HG03039 (cell line): ENCODE measurements at regions not wholly inside any gene's neighbourhood (a gene's known extent, or its start where the extent isn't known, plus 50 kb on each side); places are given as distances from the start of the nearest gene placed in this dataset.
A peak's percentile ranks its signal among the peaks of the same experiment; 100 is the strongest.

ENCODE experiments used
- ATAC-seq: cut with Tn5 transposase; IDR thresholded peaks from one replicate; pipeline ENCODE4 v1.9.1; 2021; ENCODE audit warnings: mild to moderate bottlenecking, moderate library complexity; ENCODE audit not compliant: unreplicated experiment

DNA sequence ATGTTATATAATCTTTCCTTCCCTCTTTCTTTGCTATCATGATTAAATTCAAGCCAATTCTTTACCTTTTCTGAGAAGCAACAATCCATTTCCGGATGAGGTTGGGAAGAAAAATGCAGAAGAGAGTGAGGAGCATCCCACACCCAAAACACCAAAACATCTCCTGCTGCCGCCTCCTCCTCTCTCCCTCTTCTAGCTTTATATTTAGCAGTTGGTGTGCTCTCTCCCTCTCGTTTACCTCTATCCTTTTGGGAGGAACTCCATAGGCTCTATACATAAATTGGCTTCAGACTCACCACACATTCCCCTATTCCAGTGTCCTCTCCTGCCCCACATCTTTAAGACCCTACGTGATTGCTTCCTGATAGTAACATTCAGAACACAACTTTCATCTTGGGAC, 332.2 kb upstream of the PLXNA2 start:
- no peak for ATAC-seq

- no peak for ATAC-seq
Measured at GRCh38 chr1:208577381-208577905, 333.3 kb upstream of the PLXNA2 start.

GRCh38 chr1:208581209-208581608, 337.0 kb upstream of the PLXNA2 start:
- ATAC-seq: no peak

- ATAC-seq: no peak
Measured at GRCh38 chr1:208581667-208582066, 337.5 kb upstream of the PLXNA2 start.

DNA sequence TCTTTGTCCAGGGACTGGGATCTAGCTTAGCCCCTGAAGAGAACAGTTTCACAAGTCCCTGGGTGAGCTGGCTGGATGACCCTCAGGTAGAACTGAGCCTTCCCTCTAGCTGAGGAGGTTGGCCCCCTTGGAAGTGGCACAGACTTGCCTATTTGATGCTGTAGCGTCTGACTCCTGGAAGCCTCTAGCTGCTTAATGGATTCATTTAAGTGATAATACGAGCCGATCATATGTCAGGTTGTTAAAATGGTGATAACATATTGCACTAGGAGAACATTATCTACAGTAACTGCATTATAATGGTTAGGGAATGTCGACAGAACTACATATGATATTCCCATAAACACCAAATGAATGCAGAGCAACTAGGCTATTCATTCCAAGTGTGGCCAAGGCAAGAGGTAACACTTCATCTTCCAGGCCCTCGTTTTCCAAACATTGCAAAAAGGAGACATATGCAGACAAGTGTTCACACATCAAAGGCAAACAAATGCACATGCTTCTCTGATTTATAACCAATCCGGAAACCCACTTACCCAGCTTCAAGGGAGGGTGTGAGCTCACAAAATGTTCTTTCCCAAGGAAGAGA, 340.1 kb upstream of the PLXNA2 start:
- no peak for ATAC-seq

DNA sequence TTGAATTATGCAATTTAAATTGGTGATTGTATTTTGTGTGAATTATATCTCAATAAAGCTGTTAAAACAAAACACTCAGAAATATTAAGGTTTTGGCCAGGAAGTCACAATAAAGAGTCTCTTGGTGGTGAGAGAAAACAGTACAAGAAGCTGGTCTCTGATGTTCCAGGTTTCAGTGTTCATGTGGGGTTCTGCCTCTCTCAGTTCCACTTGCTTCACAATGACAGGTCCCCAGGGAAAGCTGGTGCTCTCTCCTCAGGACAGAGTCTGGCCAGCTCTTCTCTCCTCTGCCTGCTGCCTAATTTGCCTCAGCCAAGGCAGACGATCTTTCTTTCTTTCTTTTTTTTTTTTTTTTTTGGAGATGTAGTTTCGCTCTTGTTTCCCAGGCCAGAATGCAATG, 342.9 kb upstream of the PLXNA2 start:
- no peak for ATAC-seq

DNA sequence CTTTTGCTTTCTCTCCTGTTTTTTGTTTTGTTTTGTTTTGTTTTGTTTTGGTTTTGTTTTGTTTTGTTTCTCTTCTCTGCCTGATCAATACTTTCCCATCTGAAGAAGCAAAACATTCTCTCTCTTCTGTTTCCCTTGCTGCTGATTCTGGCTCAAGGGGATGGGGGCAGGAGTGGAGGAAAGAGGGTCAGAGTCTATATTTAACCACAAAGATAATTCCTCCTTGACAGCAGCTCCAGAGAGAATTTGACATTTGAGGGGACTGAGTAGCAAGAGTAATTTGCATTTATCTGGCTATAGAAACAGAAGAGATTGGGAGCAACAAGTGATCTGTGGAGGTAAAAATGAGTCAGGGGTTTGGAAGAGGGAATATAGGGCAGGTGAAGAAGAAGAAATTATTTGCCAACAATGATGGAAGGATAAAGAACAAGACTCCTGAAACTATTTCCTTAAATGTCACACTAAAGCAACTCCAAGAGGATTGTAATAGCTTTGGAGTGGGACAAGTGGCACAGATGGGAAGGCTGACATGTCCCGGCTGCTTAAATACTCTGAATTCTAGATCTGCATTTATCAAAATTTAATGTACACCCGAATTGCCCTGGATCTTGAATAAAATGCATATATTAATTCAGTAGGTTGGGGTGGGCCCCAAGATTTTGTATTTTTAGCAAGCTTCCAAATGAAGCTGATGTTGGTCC, 349.3 kb upstream of the PLXNA2 start:
- no peak for ATAC-seq

DNA sequence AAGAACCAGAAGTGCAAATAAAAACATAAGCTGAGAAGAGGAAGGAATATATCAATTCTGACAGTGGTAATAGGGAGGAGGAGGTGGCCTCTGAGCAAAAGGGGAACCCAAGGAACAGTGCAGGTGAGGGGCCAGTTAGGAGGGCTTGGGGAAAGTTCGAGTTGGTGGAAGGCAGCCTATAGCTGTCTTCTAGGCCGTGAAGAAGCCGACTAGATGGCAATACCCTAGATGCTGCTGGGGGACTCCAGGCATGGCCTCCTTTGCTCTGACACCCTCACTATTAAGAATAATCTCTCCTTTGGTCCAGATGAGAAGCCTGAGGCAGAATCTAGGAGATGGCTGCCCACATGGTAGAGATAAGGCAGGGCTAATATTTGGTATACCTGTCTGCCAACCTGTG, 351.1 kb upstream of the PLXNA2 start:
- no peak for ATAC-seq

- ATAC-seq: no peak
Measured at GRCh38 chr1:208595745-208596144, 351.6 kb upstream of the PLXNA2 start.

DNA sequence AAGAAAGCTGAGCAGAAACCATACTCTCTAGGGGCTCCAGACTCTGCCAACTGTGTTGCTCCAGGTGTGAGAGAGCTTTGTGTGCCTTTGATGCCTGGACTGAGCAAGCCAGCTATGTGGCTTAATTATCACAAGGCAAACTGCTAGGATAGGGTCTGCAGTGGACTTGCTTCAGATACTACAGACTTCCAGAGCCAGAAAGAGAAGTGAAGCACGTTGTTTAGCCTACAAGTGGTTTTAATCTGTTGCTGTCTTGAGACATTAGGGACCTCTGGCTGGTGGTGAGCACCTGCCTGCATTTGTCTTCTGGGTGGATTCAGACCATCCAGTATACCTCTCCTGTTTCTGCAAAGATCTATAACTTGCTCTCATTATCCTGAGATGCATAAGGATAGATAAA, 353.4 kb upstream of the PLXNA2 start:
- no peak for ATAC-seq

DNA sequence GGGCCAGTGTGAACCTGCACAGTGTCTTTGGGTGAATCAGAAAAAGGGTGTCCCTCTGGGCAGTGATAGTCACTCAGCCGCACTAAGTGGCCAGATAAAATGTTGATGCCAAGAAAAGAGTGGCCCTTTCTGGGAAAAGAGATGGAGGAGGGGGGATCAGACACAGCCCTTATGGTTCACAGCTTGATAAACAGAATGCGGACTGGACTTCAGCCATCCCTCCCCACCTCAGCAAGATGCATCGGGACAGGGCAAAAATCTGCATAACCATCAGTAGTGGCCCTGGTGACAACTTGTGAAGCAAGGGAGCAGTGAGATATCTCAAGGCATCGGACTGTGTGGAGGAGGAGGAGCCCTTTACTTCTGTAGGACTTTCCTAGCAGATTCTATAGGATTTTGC, 353.8 kb upstream of the PLXNA2 start:
- ATAC-seq: no peak

DNA sequence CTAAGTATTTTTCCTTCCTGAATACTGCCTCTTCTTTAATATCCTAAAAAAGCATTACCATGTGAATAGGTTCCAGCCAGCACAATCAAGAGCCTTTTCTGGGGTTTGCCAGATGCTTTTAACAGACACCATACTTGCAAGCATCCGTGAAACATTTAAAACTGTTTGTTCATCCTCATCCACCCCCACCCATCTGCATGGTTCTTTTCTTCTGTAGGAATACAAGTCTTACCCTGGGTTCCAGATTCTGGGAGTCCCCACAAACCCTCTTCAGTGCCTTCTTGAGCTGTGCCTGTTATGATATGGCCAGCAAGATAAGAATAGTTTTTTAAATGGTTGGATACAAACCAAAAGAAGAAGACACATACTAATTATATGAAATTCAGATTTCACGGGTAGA, 354.9 kb upstream of the PLXNA2 start:
- no peak for ATAC-seq

DNA sequence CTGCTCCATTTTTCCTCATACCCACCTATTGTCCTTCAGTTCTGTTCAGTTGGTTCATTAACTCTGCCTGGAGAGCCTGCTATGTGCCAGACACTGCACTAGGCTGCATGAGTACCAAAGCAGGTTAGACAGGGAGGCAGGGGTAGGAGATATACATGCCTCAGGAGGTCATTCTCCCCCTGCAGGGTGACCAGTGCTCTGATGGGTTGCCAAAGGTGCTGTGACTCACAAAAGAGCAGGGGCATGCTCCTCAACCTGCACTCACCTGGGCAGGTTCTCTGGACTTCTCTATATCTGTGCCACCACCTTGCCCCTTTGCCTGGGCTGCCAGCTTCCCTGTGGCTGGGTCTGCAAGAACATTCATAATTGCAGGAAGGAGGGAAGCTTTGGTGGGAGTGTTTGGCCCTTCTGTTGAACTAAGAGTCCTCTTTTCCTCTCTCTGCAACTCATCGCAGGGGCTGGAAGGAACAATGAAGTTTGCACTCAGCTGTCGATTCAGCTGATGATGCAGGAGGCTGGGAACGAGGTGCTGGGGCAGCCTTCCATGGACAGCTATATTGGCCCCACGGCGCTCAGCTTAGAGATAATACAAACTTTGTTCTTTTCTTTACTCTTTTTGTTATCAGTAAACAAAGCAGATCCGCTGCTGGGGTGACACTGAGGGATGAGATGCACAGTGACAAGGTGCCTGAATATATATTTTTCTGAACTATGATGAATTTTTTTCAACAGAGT, 356.4 kb upstream of the PLXNA2 start:
- no peak for ATAC-seq

DNA sequence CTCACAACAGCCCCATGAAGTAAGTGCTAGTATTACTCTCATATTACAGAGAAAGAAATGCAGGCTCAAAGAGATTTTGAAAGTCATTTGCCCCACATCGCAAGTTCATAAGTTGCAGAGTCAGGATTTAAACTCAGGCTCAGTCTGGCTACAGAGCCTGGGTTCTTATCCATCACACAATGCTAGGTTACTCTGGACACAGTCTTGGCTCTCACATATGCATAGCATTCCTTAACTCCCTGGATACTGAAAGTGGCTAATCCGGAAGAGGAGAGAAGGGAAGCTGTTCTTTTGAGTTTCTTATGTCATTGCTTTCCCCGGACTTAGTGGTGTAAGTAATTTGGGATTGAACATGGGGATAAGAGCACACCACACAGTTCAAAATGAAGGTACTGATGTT, 357.4 kb upstream of the PLXNA2 start:
- no peak for ATAC-seq

DNA sequence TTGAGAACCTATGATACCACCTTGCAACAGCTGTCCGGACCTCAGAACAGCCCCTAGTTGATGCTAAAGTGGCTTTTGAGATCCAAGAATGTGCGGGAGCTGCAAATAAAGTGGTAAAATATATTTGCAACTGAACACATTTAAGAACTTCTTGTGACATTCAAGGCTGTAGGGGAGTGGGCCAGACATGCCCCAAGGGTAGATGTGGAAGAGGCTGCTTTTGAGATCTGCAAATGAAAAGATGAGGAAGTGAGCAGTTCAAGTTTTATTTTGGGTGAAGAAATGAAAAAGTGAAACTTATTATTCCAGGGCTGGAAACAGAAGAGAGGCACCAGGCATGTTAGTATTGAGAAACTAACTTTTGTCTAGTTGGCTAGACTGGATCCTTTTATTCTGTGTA, 359.5 kb upstream of the PLXNA2 start:
- ATAC-seq: no peak

GRCh38 chr1:208604295-208604694, 360.1 kb upstream of the PLXNA2 start:
- peak; percentile 88 for ATAC-seq

DNA sequence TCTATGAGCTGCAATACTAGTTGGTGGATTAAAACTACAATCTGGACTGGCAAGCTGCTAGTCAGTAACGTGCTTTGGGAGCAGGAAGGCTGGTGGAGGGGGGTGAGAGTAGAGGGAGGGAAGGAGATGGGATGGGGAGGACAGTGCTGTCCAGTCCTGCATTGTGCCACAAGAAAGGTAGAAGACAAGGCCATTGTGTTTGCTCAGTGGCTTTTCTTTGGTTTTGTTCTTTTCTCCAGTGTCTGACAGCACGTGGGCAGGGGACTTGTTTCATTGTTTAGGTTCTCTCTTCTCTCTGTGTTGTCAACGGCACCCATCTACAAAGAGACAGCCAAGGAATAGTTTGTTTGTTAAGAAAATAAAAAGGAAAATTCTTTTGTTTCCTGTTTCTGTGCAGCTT, 362.8 kb upstream of the PLXNA2 start:
- no peak for ATAC-seq

DNA sequence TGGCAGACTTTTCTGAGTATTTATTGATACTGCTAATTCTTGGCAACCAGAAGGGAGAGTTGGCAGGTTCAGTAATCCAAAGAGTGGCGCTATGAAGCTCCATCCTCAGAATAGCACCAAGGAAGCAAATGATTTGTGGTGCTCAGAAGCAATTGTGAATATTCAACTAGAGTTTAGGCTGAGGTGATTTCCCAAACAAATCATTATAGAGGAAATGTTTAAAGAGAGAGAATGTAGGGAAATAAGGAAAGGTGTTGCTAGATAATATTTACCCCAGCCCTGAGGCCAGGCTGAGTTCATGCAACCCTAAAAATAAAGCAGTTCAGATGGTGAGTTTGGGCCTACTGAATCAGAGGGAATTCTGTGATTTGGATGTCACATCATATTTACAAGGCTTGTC, 363.4 kb upstream of the PLXNA2 start:
- ATAC-seq: no peak

DNA sequence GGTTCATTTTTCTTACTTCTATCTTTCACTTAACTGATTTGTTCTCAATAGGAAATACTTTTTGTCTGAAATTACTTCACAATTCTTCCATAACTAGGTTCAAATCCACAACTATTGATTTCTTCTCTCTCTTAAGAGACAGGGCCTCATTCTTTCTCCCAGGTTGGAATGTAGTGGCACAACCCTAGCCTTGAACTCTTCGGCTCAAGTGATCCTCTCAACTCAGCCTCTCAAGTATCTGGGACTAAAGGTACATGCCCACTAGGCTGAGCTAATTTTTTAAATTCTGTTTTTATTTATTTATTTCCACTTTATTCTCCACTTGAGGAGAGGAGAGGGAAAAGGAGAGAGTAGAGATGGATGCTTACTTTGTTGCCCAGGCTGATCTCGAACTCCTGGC, 370.4 kb upstream of the PLXNA2 start:
- ATAC-seq: no peak

DNA sequence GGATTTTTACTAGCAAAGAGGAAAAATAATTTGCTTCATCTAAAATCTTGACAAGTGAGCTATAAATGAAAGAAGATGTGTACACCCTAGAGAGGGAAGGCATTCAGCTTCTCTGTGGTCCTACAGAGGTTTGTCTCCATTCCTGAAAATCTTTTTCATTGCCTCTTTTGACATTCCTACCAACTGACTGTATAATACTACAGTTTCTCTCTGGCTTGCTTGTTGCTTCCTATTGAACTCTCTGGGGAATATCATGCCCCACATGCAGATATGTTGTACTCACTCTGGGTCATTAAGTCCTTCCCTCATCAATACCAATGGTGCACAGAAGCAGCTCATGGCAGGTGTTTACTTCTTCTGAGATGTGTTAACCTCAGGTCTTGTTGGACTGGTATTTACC, 371.2 kb upstream of the PLXNA2 start:
- no peak for ATAC-seq

DNA sequence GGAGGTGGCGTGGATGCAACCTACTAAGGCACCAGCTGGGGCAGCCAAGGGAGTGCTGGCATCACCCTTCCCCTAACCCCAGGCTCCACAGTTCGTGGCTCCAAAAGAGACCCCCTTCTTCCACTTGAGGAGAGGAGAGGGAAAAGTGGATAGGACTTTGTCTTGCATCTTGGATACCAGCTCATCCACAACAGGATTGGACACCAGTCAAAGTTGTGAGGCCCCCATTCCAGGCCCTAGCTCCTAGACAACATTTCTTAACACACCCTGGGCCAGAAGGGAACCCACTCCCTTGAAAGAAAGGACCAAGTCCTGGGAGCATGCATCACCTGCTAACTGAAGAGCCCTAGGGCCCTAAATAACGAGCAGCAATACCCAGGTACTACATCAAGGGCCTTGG, 372.6 kb upstream of the PLXNA2 start:
- no peak for ATAC-seq
